ENCODE measurements at regions not wholly inside any gene's neighbourhood (a gene's known extent, or its start where the extent isn't known, plus 50 kb on each side); places are given as distances from the start of the nearest gene placed in this dataset.

GRCh38 chr1:117694543-117694942, 88.7 kb downstream of the TENT5C start:
- Histone ChIP-seq H3K9me3 (ENCODE audit: control insufficient read depth in 1 of 2, insufficient read depth in 1 of 2, low read depth in 1 of 2, low read length in 2 of 2) (no peaks in the 10 kb centered on the region), H2AFZ (ENCODE audit: low read depth, low read length, poor library complexity, severe bottlenecking) (no peak overlapping the region), H3K27ac (ENCODE audit: low read depth, low read length) (no peak overlapping the region), H3K27me3 (ENCODE audit: insufficient read depth, low read length) (peaks cover 46% of the 10 kb centered on the region), H4K20me1 (ENCODE audit: insufficient read depth) (no peaks in the 10 kb centered on the region), H3K36me3 (ENCODE audit: control insufficient read depth in 1 of 2, insufficient read depth in 2 of 2, low read length in 2 of 2) (no peaks in the 10 kb centered on the region), H3K4me3 (replicated peaks in 1 of 2; ENCODE audit: low read depth in 1 of 2, low read length in 2 of 2) (no peak overlapping the region), H3K4me2 (ENCODE audit: low read length) (no peak overlapping the region), H3K79me2 (ENCODE audit: insufficient read depth, low read length) (no peaks in the 10 kb centered on the region), H3K4me1 (ENCODE audit: control insufficient read depth in 1 of 2, insufficient read depth in 2 of 2, low read length in 2 of 2) (no peaks in the 10 kb centered on the region), H3K9me2 (ENCODE audit: insufficient read depth) (no peaks in the 10 kb centered on the region), H3K9ac (ENCODE audit: low read length) (no peak overlapping the region)
- BruUV-seq (replicated peaks): no TSS peak
- RAD21 ChIA-PET (ENCODE audit: low non-redundant PET in 1 of 2, low total read pairs in 2 of 2, uncharacterized antibody in 2 of 2, unreplicated experiment in 2 of 2): interaction anchor here (0.7 kb wide), 2 partner anchors 88 to 627 kb away, joined by 3 read pairs; no protein-coding TSS in a partner anchor
- POLR2A ChIA-PET: interaction anchor here (0.7 kb wide), 1 partner anchor 187 kb away, joined by 3 read pairs; no protein-coding TSS in a partner anchor
- CTCF ChIA-PET: interaction anchor here (1.0 to 1.3 kb wide), 3 partner anchors 17 to 64 kb away, joined by 3 to 4 read pairs (median 3); no protein-coding TSS in a partner anchor
- TF ChIP-seq SRF (IDR thresholded peaks at IDR 0.05; ENCODE audit: low read depth) (no peak), POLR2AphosphoS5 (IDR thresholded peaks at IDR 0.05; ENCODE audit: low read depth, low read length) (no peak), SP1 (IDR thresholded peaks at IDR 0.05; ENCODE audit: low read depth) (no peak), REST (IDR thresholded peaks at IDR 0.05; ENCODE audit: low read depth) (no peak), ZFX (IDR thresholded peaks at IDR 0.05) (no peak), SIN3A (IDR thresholded peaks at IDR 0.05; ENCODE audit: low read depth) (no peak), EGR1 (IDR thresholded peaks at IDR 0.05; ENCODE audit: low read depth) (no peak)
- DNase-seq (ENCODE audit: low read depth, low spot score) (no peak), ATAC-seq (no peak)
- intact Hi-C loops (cut with micrococcal nuclease): no loop called here
